Activated CD8-positive, alpha-beta T cell treated with anti-CD3 and anti-CD28 coated beads for 36 hours (primary cell): ENCODE measurements at regions not wholly inside any gene's neighbourhood (a gene's known extent, or its start where the extent isn't known, plus 50 kb on each side); places are given as distances from the start of the nearest gene placed in this dataset.

Experiments
- ATAC-seq: fragments of 200-7000 bp; cut with Tn5 transposase; one replicate; pipeline ENCODE4 v1.10.0; 2021; ENCODE audit warnings: mild to moderate bottlenecking, moderate library complexity
- CTCF ChIA-PET: fragments of 350-600 bp; sonication (Branson Sonifier 250); formaldehyde crosslinking; loops from one replicate; lab custom pipeline; 2021; ENCODE audit warnings: antibody characterized with exemption; lab: Charles Lee
- POLR2A ChIA-PET: fragments of 350-600 bp; sonication (Branson Sonifier 250); formaldehyde crosslinking; loops from one replicate; lab custom pipeline; 2021; ENCODE audit warnings: antibody characterized with exemption; lab: Charles Lee
- DNase-seq: peaks from one replicate; pipeline ENCODE4 v3.0.0-alpha.2; 2020
- H3K27ac Mint-ChIP-seq: one replicate; pipeline ENCODE4 v1.8.0; 2021; ENCODE audit warnings: mild to moderate bottlenecking, mixed read lengths
- H3K27me3 Mint-ChIP-seq: one replicate; pipeline ENCODE4 v1.8.0; 2021; ENCODE audit warnings: mixed read lengths
- H3K36me3 Mint-ChIP-seq: one replicate; pipeline ENCODE4 v1.8.0; 2021; ENCODE audit warnings: low read depth, mixed read lengths
- H3K4me1 Mint-ChIP-seq: one replicate; pipeline ENCODE4 v1.8.0; 2021; ENCODE audit warnings: low read depth, mixed read lengths
- H3K4me3 Mint-ChIP-seq: one replicate; pipeline ENCODE4 v1.8.0; 2021; ENCODE audit warnings: mild to moderate bottlenecking, moderate library complexity, mixed read lengths
- H3K9me3 Mint-ChIP-seq: one replicate; pipeline ENCODE4 v1.8.0; 2021; ENCODE audit warnings: mixed read lengths
- CTCF ChIP-seq: fragments of 200-600 bp; IDR thresholded peaks from one replicate; pipeline ENCODE4 v1.8.0; 2022; ENCODE audit warnings: antibody characterized with exemption, mild to moderate bottlenecking
- intact Hi-C: fragments of 100-400 bp; cut with micrococcal nuclease; formaldehyde crosslinking; loops from one replicate; pipeline ENCODE4 v1.10.0; 2022

DNA sequence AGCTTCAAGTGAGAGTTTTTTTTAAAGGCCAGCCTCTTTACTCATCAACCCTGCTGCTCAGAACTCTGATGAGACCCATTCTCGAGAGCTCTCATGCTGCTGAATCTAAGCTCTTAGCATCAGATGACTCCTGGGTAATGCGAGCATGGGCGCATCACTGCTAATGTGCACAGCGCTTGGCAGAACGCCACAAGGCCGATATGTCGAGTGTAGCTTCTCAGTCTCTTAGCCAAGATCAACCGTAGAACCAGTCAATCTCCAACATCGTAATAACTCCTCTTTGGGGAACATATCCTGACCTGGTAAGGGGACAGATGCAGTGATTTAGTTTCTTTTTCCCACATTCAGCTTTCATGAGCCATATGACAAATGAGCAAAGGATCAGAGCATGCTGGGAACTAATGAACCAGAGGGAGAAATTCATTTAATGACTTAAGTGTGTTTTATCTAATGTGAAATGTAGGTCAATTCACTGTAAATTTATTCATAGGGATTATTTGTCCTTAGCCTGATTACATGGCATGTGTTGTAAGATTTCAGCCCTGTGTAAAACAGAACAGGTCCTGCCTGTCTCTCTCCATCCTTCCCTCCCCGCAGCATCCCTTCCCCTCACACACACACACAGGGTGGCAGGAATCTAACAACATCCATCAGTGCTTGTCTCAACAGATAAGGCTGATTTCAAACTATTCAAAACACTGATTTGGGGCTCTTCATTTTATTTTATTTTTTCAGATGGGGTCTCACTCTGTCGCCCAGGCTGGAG is 195.4 kb upstream of the C2CD4B start:
- peaks cover 15% of the 10 kb centered on the region for H3K27me3 Mint-ChIP-seq
- no peaks in the 10 kb centered on the region for H3K36me3 Mint-ChIP-seq
- ChIA-PET POLR2A (no interaction called here), CTCF (no interaction called here)
- H3K4me3 Mint-ChIP-seq = no peak overlapping the region
- intact Hi-C loops = no loop called here
- H3K9me3 Mint-ChIP-seq = no peaks in the 10 kb centered on the region
- no peak overlapping the region for H3K27ac Mint-ChIP-seq
- H3K4me1 Mint-ChIP-seq = no peaks in the 10 kb centered on the region
- TF ChIP-seq CTCF = no peak
- ATAC-seq (no peak), DNase-seq (no peak)

GRCh38 chr15:62362144-62362543 is 197.1 kb upstream of the C2CD4B start:
- Mint-ChIP-seq H3K9me3 (no peaks in the 10 kb centered on the region), H3K36me3 (no peaks in the 10 kb centered on the region), H3K4me3 (no peak overlapping the region), H3K4me1 (no peaks in the 10 kb centered on the region), H3K27me3 (peaks cover 18% of the 10 kb centered on the region), H3K27ac (no peak overlapping the region)
- DNase-seq (no peak), ATAC-seq (no peak)
- CTCF ChIA-PET = no interaction called here
- intact Hi-C loops = no loop called here
- POLR2A ChIA-PET = no interaction called here
- TF ChIP-seq CTCF = no peak

DNA sequence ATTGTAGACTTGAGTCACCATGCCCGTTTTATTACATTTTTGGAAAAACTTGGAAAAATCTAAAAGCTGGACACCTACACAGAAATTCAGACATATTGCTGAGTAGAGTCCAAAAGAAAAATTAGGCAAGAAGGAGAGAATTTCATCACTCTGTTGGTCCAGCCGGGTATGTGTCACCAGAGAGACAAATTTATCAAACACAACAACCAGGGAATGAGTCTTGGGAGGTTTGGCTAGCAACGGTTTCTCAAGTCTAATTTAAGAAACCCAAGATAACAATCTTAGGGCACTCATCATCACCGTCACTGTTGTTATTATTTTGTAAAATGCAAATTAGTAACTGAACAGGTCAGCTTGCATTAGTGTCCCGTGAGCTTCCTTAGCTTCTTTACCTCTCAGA is 197.5 kb upstream of the C2CD4B start:
- intact Hi-C loops = no loop called here
- DNase-seq (no peak), ATAC-seq (no peak)
- Mint-ChIP-seq H3K4me1 (no peaks in the 10 kb centered on the region), H3K9me3 (no peaks in the 10 kb centered on the region), H3K27ac (no peak overlapping the region), H3K36me3 (no peaks in the 10 kb centered on the region), H3K4me3 (no peak overlapping the region), H3K27me3 (peaks cover 18% of the 10 kb centered on the region)
- ChIA-PET POLR2A (no interaction called here), CTCF (no interaction called here)
- no peak for TF ChIP-seq CTCF

GRCh38 chr15:62363913-62364312 is 198.8 kb upstream of the C2CD4B start:
- TF ChIP-seq CTCF = no peak
- Mint-ChIP-seq H3K27ac (no peak overlapping the region), H3K36me3 (no peaks in the 10 kb centered on the region), H3K4me1 (no peaks in the 10 kb centered on the region), H3K9me3 (no peaks in the 10 kb centered on the region), H3K4me3 (no peak overlapping the region), H3K27me3 (peaks cover 15% of the 10 kb centered on the region)
- ATAC-seq = no peak
- no peak for DNase-seq
- ChIA-PET POLR2A (no interaction called here), CTCF (interaction anchor here (1.5 kb wide), 1 partner anchor 20 kb away, joined by 4 read pairs; no protein-coding TSS in a partner anchor)
- intact Hi-C loops = no loop called here

- ChIA-PET POLR2A (no interaction called here), CTCF (no interaction called here)
- Mint-ChIP-seq H3K36me3 (no peaks in the 10 kb centered on the region), H3K27ac (no peak overlapping the region), H3K4me3 (no peak overlapping the region), H3K4me1 (no peaks in the 10 kb centered on the region), H3K27me3 (peaks cover 7% of the 10 kb centered on the region), H3K9me3 (no peaks in the 10 kb centered on the region)
- intact Hi-C loops = no loop called here
- DNase-seq (no peak), ATAC-seq (no peak)
- no peak for TF ChIP-seq CTCF
Observed at GRCh38 chr15:62365795-62366442, 200.8 kb upstream of the C2CD4B start.
